GM19468 (cell line): ENCODE measurements at regions not wholly inside any gene's neighbourhood (a gene's known extent, or its start where the extent isn't known, plus 50 kb on each side); places are given as distances from the start of the nearest gene placed in this dataset.

Source experiments
- ATAC-seq: cut with Tn5 transposase; IDR thresholded peaks from one replicate; pipeline ENCODE4 v1.9.1; 2021; ENCODE audit warnings: mild to moderate bottlenecking, moderate library complexity, moderate number of reproducible peaks; ENCODE audit not compliant: unreplicated experiment; ENCODE audit errors: extremely low read depth

DNA sequence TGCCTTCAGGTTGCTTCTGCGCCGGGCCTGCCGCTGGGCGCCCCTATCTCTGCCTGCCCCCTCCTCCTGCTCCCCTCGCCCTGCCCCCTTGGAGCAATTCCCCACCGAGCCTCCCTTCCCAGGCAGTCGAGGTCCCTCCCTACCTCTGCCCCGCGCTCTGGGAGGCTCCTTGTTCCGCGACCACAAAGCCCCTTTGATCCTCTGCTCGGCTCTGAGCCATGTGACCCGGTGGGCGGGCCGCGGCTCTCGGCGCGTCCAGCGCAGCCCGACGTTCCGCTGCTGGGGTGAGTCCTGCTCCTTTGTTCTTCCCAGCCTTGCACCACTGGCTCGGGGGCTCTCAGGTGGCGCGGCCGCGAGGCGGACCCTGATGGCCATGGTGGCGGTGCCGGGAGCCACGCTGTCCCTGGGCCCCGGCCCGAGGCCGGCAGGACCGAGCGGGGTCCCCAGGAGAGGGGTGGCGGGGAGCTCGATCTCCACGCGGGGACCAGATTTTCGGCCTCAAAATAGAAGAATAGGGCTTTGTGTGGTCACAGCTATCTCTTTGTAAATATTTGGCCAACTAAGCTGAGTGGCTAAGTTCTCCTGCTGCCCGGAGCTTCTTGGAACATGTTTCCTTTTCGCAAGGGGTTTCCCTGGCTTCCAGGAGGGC is 310.6 kb downstream of the SEC14L1 start:
- no peak for ATAC-seq

DNA sequence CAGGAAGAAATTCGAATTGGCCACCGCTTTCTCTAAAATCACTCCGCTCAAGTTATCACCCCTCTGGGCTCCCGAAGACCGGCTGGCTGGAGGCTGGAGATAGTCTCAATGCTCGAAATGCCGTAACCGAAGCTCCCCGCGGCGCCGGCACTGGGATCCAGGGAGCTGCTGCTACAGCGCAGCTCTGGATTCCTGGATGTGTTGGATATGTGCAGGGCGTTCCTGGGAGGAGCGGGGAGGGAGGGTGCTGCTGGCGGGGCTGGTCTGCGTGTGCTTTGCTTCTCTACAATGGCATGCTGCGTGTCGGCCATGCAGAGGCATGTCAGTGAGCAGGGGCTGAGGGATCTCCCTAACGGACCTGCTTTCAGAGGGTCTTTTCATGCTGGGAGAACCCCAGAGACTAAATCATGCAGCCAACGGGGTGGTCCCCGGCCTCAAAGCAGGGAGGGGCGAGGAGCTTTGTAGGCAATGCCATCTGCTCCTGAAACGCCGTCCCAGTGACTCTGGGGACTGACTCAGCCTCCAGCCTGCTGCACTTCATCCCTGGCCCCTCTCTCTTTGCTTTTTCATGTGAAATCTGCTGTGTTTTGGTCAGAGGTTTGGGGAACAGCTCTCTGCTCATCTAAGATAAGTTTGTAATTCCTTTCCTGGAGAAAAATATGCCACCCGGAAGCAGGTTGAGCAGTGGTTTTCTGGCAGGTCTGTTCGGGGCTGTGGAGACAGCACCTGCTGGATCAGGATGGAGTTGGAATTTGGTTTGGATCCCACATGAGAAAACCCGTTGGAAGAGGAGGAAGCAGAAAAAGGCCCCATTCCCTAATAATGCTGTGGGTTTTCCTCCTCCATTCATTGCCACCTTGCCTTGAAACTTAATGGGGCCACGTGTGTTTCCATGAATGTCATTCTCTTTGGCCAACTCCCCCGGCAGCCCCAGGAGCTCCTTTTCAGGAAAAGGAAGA is 311.4 kb downstream of the SEC14L1 start:
- ATAC-seq = no peak

DNA sequence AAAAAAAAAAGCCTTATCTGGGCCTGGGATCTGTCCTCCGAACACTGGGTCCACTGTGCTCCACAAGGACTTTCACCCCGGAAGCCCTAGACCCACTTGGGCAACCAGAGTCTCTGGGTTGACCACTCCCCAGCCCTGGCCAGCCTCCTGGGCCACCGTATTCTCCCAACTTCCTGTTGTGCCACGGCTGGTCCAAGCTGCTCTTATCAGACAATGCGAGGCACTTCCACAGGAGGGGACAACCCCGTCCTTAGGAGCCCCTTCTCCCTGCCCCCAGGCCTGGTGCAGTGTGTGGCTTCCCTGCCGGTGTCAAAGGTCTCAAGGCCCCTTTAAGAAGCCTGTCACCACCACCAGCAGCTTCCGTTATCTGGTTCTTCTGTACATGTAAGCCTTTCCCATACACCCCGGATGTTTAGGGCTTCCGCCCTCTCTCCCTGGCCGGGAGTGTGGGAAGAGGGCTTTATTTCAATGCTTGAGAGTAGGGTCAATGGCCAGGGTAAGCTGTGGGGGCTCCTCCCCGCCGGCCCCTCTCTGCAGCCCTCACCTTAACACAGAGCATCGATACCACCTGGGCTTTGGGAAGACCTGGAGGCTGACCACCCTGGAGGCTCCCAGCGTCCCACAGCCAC is 313.0 kb downstream of the SEC14L1 start:
- no peak for ATAC-seq

DNA sequence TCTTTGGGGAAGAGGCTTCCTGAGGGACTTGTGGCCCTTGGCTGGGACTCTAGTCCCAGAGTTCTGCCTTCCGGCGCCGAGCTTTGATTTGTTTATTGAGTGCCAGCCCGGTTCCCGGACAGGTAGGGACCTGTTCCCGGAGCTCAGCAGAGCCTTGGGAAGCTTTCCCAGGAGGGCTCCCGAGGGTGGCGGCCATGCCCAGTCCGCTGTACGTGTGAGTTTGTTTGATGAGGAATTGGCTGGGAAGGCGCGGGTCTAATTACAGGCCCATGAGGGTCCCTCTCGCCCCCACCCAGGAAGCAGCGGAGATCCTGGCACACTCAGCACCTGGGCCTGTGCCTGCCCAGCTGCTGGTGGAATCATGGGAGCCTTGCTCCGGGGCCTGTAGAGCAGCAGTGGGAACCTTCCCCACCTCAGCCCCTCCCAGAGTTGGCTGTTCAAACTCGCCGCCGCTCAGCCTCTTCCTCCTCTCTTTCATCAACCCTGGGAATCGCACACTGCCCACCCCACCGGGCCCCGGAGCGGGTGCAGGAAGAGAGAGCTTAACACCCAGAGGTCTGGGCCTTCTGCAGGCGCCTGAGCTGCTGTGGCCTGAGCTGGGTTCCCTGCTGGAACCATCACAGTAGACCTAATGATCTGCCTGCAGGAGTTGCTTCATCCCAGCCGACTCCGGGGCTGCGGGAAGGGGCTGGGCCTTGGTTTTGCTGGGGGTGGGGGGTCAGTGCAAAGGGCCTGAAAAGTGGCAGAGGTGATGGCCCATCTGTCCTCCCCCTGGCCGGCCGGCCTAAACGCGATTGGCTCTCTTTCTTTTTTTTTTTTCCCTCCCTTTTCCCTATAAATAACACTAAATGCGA is 313.7 kb downstream of the SEC14L1 start:
- no peak for ATAC-seq

DNA sequence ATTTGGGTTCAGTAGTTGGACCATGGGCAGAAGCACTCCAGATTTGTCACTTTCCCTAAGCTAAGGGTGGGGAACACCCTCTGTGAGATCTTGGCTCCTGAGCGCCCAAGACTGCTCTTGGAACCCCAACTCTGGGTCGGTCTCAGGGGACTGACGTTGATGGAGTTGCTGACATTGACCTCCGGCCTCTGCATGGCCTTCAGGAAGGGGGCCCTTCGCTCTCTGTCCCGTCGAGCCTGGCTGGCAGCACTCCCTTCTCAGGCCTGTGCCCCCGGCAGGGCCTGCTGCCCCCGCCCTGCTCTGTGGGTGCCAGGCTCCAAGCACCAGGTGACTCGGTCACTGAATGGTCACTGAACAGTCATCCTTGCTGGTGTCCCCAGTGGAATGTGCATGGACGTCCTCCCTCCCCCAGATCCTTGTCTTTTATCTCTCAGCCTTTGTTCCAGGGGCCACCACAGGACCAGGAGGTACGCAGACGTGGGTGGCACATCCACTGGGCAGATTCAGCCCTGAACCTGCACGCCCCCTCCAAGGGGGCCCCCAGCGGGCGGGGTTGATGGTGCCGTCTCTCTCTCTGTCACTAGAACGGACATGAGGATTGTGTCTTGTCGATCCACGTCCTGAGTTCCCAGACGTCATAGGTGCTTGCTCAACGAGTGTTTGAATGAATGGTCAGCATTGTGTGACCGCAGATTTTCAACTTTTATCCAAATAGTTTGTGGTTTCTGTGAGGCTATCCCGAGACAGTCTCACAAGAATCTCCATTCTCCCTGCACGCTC is 314.5 kb downstream of the SEC14L1 start:
- ATAC-seq = no peak

DNA sequence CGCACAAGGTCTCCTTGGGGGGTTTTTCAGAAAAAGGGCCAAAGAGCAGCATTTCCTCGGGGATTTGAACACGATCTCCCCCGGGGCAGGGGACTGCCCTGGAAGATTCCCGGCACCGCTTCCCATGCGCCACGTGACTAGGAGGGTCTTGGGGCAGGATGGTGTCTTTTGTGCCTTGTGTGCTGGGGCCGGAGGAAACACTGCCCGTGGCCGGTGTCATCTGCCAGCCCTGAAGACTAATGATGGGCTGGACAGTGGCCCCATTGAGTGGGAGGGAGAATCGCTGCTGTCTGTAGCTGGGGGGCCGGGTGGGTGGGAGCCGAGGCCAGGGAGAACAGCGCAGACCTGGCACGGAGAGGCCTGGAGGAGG is 315.1 kb downstream of the SEC14L1 start:
- ATAC-seq = no peak

DNA sequence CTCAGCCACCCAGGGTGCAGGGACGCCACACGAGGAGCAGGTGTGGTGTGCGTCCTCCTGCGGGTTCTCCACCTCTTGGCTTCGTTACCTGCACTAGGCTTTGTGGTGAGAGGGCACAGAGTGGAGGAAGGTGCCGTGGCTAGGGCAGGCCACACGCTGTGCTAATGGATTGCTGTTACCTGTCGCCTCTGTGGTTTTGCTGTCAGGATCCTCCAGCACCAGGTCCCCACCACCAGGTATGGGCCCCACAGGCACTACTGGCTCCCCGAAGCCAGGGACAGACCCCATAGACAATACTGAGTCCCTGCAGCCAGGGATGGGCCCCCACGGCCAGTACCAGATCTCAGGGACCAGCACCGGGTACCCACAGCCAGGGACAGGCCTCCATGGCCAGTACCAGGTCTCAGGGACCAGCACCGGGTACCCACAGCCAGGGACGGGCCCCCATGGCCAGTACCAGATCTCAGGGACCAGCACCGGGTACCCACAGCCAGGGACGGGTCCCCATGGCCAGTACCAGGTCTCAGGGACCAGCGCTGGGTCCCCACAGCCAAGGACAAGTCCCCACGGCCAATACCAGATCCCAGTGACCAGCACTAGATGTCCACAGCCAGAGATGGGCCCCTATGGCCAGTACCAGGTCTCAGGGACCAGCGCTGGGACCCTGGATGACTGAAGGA is 315.6 kb downstream of the SEC14L1 start:
- no peak for ATAC-seq

DNA sequence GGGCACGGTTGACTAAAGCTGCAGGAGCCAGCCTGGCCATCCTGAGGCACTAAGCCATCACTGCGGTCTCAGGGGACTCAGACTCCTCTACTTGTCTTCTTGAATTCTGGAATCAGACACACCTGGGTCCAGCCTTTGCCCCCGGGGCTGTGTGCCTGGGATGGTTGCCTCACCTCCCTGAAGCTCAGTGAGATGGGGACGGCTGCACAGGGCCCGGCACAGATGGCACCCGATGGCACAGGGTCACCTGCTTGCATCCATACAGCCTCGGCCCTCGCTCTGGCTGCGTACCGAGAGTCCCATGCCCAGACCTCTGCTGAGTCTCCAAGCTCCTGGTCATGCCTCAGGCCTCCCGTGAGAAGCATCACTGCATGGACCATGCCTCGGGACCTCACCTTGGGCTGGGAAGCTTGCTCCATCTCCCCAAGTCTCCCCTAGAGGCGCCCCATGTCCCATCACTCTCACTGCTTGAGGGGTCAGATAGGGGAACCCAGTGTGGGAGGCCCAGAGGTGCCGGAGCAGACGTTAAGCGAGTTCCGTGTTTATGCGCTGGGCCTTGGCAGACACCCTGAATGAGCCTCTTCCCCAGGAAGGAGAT is 316.3 kb downstream of the SEC14L1 start:
- no peak for ATAC-seq

DNA sequence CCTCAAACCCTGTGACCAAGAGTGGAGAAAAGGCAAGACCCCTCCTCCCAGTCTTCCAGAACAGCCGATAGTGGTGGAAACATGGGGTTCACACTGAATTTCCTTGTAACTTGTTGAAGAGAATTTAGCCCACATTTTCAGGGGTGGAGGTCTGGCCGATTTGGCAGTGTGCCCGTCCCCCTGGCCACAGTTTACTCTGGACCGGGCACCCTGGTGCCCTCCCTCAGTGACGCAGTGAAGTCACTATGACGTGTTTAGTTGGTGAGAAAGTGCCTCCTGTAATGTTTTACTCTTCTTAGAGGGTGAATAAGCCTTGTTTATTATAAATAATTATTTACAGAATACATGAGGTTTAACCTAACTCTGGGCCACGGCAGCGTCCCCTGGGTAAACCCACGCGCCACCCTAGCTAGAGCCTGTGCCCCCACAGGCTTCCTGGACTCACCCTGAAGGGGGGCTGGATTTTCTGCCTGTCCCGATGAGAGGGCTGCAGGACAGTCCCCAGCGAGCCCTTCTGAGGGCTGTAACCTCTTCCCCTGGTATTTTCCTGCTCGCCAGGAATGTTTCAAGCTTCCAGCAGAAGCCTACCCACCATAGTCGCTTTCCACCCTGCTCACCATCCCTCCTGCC is 316.9 kb downstream of the SEC14L1 start:
- no peak for ATAC-seq

DNA sequence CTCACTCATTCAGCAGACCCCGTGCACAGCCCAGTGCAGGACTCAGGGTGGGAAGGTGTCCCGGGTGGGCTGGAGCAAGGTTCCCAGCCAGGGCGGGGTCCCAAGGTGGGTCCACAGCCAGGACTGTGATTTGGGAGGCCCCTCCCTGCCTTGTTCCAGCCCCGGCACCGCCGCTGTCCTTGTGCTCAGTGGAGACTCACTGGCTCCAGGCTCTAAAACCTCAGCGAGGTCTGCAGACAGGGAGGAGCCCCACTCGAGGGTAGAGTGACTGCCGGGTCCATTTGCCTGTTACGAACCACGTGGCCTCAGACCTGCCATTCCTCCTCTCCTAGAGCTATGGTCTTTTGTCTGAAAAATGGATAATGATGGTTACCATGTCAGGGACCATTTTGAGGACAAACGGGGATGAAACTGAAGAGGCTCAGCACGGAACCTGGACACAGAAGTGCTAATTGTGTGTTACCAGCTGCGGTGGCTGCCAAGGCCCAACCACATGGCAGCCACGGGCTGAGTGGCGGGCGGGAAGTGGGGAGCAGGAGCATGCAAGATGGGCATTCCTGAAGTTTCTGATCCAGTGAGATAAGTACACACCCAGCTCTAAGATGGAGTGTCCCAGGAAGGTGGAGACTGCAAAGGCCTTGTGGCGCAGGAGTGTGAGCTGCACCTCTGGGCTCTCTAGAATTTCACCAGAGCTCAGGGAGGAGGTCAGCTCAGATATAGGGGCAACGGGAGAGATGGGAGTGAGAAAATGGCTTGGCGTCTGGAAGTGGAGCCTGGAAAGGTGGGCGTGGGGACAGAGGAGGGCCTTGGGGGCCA is 317.6 kb downstream of the SEC14L1 start:
- ATAC-seq = no peak

DNA sequence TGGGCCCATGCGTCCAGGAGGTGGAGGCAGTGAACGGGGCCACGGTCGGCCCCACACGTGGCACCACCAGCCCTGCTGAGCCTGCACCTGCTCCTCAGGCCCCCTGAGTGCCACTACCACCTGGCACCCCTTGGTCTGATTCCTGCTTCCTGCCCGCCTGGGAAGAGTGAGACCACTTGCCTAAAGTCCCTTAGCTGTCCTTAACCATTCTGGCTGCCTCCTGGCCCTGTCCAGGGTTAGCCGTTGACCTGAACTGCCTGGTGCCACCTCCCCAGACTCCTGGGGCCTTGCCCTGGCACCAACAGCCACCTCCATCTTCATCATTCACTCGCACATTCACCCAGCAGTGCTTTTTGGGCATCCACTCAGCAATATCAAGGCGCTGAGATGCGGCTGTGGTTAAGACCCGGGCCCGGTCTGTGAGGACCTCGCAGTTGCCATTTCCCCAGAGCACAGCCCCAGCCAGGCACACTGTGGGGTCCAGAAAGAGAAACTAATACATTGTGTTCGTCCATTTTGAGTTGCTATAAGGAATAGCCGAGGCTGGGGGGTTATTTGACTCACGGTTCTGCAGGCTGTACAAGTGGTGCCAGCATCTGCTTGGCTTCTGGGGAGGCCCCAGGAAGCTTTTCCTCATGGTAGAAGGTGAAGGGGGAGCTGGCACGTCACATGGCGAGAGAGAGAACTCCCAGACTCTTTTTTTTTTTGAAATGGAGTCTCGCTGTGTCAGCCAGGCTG is 318.4 kb downstream of the SEC14L1 start:
- ATAC-seq = no peak

DNA sequence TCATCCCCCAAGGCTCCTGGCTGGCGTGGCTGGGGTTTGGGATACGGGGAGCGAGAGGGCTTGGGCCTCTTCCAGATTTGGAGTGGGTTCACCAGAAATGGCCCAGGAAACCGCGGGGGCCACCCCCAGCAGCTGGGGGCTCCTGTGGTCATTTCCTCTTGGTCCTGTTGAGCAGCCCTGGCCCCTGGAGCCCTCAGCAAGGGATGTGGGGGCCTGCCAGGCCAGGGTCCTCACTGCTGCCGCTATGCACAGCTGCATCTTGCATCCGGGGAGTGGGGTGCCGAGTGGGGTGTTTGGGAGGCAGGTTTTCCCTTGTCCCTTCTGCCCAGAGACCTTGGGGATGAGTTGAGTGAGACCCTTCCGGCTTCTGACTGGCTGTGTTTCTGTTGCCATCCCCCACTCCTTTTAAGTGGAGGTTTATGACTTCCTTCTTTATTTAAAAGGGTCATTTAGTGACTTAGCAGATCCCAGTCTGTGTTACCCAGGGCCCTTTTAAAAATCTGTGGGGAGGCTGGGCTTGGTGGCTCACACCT is 319.8 kb downstream of the SEC14L1 start:
- ATAC-seq = no peak

DNA sequence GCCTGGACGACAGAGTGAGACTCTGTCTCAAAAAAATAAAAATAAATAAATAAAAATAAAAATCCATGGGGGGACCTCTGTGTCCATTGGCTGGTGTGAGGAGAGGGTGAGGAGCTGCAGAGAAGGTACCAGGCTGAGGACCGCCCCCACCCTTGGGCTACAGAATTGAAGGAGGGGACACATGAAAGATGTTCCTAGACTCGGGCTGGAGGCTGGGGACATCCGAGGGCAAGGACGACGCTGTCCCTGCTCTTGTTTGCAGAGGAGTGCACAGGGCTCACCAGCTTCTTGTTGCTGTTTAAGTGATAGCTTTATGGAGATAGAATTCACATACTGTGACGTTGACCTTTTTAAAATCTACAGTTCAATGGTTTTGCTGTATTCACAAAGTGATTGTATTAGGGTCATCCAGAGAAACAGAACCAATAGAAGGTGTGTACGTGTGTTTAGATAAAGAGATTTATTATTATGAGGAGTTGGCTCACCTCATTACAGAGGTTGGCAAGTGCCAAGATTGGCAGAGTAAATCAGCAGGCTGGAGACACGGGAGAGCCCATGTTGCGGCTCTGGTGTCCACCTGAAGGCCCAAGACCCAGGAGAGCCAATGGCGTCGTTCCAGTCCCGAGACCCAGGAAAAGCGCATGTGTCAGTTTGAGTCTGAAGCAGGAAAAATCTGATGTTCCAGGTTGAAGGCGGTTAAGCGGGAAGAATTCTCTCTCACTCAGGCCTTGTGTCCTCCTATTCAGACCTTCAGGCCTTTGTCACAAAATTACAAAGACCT is 320.7 kb downstream of the SEC14L1 start:
- no peak for ATAC-seq

DNA sequence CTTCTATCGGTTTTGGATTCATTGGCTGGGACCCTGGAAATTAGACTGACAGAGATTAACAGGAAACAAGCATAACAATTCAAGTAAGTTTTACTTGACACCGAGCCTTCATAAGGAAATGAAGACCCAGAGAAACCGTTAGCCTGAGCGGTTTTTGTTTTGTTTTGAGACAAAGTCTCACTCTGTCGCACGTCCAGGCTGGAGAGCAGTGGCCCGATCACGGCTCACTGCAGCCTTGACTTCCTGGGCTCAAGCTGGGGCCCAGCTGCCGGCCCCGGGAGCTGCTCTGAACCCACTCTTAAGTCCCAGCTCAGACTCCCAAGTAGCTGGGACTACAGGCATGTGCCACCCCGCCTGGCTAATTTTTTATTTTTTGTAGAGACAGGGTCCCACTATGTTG is 321.3 kb downstream of the SEC14L1 start:
- ATAC-seq = no peak

DNA sequence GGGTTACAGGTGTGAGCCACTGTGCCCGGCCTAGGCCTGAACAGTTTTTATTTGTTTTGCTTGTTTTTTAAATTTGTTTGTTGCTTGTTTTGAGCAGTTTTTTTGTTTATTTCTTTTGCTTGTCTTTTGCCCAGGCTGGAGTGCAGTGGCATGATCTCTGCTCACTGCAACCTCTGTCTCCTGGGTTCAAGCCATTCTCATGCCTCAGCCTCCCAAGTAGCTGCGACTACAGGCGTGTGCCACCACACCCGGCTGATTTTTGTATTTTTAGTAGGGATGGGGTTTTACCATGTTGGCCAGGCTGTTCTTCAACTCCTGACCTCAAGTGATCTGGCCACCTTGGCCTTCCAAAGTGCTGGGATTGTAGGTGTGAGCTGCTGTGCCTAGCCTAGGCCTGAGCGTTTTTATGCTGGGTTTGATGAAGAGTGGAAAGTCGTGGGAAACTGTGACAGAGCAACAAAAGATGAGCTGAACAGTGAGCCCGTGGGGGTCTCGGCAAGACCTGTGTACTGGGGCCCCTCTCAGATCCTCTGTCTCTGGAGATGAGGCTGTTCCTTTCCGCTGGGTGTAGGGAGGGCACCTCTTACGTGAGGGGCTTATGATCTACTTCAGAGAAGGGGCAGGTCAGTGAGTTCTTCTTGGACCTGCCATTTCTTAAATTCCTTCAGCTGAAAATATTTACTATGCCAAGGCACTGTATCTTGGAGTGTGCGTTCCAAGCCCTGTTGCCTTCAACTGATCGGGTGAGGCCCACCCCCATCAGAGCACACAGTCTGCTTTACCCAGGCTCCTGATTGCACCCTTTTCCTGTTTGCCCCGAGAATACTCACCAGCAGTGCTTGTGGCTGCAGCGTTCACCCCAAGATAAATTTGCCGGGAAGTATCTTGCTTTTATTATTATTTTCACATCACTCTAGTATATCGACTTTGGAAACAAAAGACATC is 322.1 kb downstream of the SEC14L1 start:
- no peak for ATAC-seq
